GM19452 (cell line): ENCODE measurements at regions not wholly inside any gene's neighbourhood (a gene's known extent, or its start where the extent isn't known, plus 50 kb on each side); places are given as distances from the start of the nearest gene placed in this dataset.

Source experiments
- ATAC-seq: cut with Tn5 transposase; IDR thresholded peaks from one replicate; pipeline ENCODE4 v1.9.1; 2021; ENCODE audit not compliant: unreplicated experiment

GRCh38 chr4:71272976-71273375, 65.8 kb upstream of the SLC4A4 start:
- ATAC-seq: no peak

DNA sequence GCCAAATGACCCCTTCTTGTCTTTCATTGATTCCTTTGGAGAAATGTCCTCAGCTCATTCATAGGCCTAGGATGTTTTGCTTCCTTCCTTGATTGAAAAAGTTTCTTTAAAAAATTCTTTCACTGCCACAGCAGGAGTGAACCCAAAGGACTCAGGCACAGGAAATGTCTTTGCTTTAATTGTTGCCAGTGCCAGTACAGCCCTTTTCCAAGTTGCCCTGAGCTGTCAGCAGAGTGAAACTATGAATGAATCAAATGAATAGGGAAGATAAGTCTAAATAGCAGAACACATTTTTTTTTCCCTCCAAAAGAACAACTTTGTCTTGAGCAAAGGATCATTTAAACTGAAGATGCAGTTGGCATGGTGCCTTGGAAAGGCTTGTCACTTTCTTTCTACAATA, 63.8 kb upstream of the SLC4A4 start:
- no peak for ATAC-seq

DNA sequence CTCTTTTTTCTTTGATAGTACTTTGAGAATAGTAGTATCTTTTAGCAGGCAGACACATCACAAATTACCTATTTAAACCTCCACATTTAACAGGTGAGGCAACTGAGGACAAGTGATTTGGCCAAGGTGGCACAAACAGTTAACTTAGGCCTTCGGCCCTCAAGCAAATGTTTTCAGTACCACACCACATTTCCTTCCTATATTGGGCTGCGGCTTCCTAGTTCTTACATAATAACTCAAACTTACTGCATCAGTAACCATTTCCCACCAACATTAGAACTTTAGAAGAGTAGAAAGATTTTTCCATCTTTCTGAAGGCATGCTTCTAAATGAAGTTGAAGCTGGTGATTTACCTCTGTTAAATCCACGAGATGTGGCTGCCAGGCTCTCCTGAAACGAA, 63.2 kb upstream of the SLC4A4 start:
- no peak for ATAC-seq

- ATAC-seq: no peak
Observed at GRCh38 chr4:71277353-71277752, 61.5 kb upstream of the SLC4A4 start.

- no peak for ATAC-seq
Observed at GRCh38 chr4:71283642-71284257, 55.1 kb upstream of the SLC4A4 start.

GRCh38 chr4:71287305-71287704, 51.5 kb upstream of the SLC4A4 start:
- ATAC-seq: no peak

- ATAC-seq: no peak
Observed at GRCh38 chr4:71288875-71289274, 49.9 kb upstream of the SLC4A4 start.
